ENCODE measurements at regions not wholly inside any gene's neighbourhood (a gene's known extent, or its start where the extent isn't known, plus 50 kb on each side); places are given as distances from the start of the nearest gene placed in this dataset.

DNA sequence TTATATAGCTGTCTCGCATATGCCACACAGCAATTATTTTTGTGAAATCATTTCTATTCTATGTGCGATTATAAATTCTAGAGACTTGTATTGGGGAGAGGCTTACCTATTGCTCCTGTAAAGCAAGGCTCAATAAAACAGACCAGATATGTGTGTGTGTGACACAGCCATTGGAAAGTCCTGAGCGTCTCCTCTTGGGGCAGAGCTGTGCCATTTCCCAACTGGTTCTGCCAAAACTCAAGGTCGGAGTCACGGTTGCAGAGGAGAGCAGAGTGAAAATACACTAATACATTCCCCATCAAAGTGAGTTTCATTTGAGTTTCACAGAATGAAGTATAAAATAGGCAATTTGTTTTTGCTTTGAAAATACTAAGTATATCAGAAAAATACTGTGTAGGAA, 567.4 kb upstream of the FZD8 start:
- Histone ChIP-seq H3K9me3 (no peaks in the 10 kb centered on the region), H3K27ac (no peak overlapping the region), H3K4me3 (no peak overlapping the region), H3K27me3 (no peaks in the 10 kb centered on the region), H3K36me3 (no peaks in the 10 kb centered on the region), H3K4me1 (no peaks in the 10 kb centered on the region)
- DNase-seq (no peak), ATAC-seq (no peak)
- intact Hi-C loops (cut with DNase I; ENCODE audit: low total_unique reads) (no loop called here), in situ Hi-C loops (cut with MboI; ENCODE audit: low sequenced_read_pairs in 4 of 4) (no loop called here)
- TF ChIP-seq CTCF (IDR thresholded peaks at IDR 0.05 in 4 of 5, conservative IDR thresholded peaks at IDR 0.05 in 1 of 5) (no peak), POLR2A (IDR thresholded peaks at IDR 0.05) (no peak)

- no peak for DNase-seq
- Histone ChIP-seq H3K9me3 (no peaks in the 10 kb centered on the region), H3K27ac (no peak overlapping the region), H3K27me3 (no peaks in the 10 kb centered on the region), H3K4me3 (no peak overlapping the region), H3K36me3 (no peaks in the 10 kb centered on the region), H3K4me1 (no peaks in the 10 kb centered on the region)
- no peak for ATAC-seq
- in situ Hi-C loops (cut with MboI; ENCODE audit: low sequenced_read_pairs in 4 of 4): no loop called here
- TF ChIP-seq POLR2A (IDR thresholded peaks at IDR 0.05) (no peak), CTCF (IDR thresholded peaks at IDR 0.05 in 4 of 5, conservative IDR thresholded peaks at IDR 0.05 in 1 of 5) (no peak)
- intact Hi-C loops (cut with DNase I; ENCODE audit: low total_unique reads): no loop called here
Measured at GRCh38 chr10:36202881-36203280, 560.8 kb upstream of the FZD8 start.

GRCh38 chr10:36200577-36200976, 558.5 kb upstream of the FZD8 start:
- Histone ChIP-seq H3K27ac (no peak overlapping the region), H3K36me3 (no peaks in the 10 kb centered on the region), H3K4me3 (no peak overlapping the region), H3K9me3 (no peaks in the 10 kb centered on the region), H3K27me3 (no peaks in the 10 kb centered on the region), H3K4me1 (no peaks in the 10 kb centered on the region)
- TF ChIP-seq CTCF (IDR thresholded peaks at IDR 0.05 in 4 of 5, conservative IDR thresholded peaks at IDR 0.05 in 1 of 5) (no peak), POLR2A (IDR thresholded peaks at IDR 0.05) (no peak)
- DNase-seq (no peak), ATAC-seq (no peak)
- in situ Hi-C loops (cut with MboI; ENCODE audit: low sequenced_read_pairs in 4 of 4) (no loop called here), intact Hi-C loops (cut with DNase I; ENCODE audit: low total_unique reads) (no loop called here)

- ATAC-seq: no peak
- Histone ChIP-seq H3K9me3 (no peaks in the 10 kb centered on the region), H3K4me1 (no peaks in the 10 kb centered on the region)
Measured at GRCh38 chr10:36198322-36198721, 556.2 kb upstream of the FZD8 start.

More at GRCh38 chr10:36198322-36198721, 556.2 kb upstream of the FZD8 start:
- TF ChIP-seq POLR2A (IDR thresholded peaks at IDR 0.05) (no peak), CTCF (IDR thresholded peaks at IDR 0.05 in 4 of 5, conservative IDR thresholded peaks at IDR 0.05 in 1 of 5) (no peak)
- in situ Hi-C loops (cut with MboI; ENCODE audit: low sequenced_read_pairs in 4 of 4) (no loop called here), intact Hi-C loops (cut with DNase I; ENCODE audit: low total_unique reads) (no loop called here)
- no peak overlapping the region for H3K27ac ChIP-seq
- DNase-seq: no peak
- H3K27me3 ChIP-seq: no peaks in the 10 kb centered on the region
- H3K4me3 ChIP-seq: no peak overlapping the region
- no peaks in the 10 kb centered on the region for H3K36me3 ChIP-seq

Data from gastrocnemius medialis (tissue), 4 donors.